HG02610 (cell line): ENCODE measurements at regions not wholly inside any gene's neighbourhood (a gene's known extent, or its start where the extent isn't known, plus 50 kb on each side); places are given as distances from the start of the nearest gene placed in this dataset.
"Not testable (repeated sequence)": the region's sequence is repeated elsewhere in the genome, so short reads cannot be mapped to it uniquely, and the experiment has no call there.

Experiments
- ATAC-seq: cut with Tn5 transposase; IDR thresholded peaks from one replicate; pipeline ENCODE4 v1.9.1; 2021; ENCODE audit warnings: mild to moderate bottlenecking, moderate library complexity; ENCODE audit not compliant: unreplicated experiment

DNA sequence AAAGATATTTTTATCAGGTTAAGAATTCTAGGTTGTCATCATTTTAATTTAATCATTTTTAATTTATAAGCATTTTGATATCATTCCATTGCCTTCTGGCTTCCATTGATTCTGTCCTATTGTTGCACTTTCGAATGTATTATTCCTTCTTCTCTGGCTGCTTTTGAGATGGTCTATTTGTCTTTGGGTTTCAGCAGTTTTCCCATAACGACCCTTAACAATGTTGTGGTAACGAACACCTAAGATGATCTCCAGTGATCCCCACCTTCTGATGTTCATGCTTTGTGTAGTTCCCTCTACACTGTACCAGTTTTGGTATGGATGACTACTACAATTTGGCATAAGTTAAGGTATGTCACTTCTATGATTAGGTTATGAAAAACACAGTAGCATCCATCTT is 59.9 kb downstream of the MINAR1 start:
- ATAC-seq: no peak

- no peak for ATAC-seq
Observed at GRCh38 chr15:79494384-79494909, 62.3 kb downstream of the MINAR1 start.

DNA sequence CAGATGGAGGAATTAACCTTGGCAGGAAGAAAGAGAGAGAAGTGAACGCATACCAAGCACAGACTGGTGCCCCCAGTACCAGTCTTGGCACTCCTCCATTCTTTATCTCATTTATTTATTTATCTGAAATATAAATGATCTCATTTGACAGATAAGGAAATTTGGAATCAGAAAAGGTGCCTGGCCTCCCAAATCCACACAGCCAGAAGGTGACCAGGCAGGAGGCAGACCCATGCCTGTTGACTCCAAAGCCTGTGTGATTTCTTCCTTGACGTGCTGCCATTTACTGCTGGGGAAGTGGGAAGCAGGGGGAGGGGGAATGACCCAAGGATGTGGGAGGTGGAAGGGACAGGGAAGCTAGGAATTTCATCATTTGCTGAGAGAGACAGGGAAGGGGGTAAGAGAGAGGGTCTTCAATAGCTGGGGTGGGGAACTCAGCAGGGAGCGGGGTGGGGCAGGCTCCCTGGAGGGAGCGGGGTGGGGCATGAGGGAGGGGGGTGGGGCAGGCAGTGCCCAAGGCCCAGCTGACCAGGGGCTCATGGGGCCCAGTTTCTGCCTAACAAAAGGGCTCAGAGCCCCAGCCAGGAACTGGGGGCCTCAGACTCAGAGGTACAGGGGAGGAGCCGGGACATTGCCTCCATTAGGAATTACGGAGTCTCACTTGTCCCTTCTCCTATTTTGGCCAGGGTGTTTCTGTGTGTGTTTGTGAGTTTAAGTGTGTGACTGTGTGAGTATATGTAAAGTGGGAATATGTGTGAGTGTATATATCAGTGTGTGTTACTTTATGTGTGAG is 63.0 kb downstream of the MINAR1 start:
- ATAC-seq: no peak

- ATAC-seq: no peak
Observed at GRCh38 chr15:79495775-79496174, 63.6 kb downstream of the MINAR1 start.

DNA sequence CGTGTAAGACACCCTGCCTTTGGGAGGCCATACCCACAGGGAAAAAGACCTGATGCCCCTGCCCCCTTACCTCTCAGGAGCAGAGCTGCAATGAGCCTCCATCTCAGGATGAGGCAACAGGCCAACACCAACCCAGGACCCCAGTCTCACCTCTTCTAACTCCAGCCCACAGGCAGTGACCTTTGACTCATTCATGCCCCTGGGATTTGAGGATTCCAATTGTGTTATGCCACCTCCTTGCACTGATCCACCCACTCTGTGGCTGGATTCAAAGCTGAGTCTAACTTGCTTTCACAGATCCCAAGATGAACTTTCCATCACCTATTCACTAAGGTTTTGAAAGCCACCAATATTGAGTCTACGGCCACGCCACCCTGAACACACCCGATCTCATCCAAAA is 64.7 kb downstream of the MINAR1 start:
- no peak for ATAC-seq

DNA sequence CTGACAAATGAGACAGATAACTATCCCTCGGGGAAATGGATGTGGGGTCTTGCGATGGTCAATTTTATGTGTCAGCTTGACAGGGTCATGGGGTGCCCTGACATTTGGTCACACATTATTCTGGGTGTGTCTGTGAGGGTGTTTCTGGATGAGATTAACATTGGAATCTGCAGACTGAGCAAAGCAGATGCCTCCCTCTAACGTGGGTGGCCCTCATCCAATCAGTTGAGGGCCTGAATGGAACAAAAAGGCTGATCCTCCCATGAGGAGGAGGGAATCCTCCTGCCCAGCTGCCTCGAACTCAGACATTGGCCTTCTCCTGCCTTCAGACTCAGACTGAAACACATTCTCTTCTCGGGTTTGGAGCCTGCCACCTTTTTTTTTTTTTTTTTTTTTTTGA is 69.0 kb downstream of the MINAR1 start:
- no peak for ATAC-seq

- no peak for ATAC-seq
Observed at GRCh38 chr15:79505956-79506355, 73.8 kb downstream of the MINAR1 start.

DNA sequence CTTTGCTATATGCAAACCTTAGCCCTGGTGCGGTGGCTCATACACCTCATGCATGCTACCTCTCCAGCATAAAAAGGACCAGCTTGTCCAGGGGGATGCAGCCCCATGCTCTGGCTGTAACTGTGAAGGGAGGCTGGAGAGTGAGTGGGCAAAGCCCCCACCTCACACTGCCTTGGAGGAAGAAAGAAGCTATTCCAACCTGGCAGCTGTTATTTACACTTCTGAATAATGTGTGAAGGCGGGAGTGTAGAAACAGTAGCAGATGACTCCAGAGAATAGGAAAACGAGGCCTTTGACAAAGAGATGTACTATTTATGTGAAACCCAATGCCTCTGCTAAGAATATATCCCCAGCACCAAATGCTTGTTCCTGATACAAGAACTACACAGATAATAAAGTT is 80.7 kb downstream of the MINAR1 start:
- not testable (repeated sequence) for ATAC-seq

DNA sequence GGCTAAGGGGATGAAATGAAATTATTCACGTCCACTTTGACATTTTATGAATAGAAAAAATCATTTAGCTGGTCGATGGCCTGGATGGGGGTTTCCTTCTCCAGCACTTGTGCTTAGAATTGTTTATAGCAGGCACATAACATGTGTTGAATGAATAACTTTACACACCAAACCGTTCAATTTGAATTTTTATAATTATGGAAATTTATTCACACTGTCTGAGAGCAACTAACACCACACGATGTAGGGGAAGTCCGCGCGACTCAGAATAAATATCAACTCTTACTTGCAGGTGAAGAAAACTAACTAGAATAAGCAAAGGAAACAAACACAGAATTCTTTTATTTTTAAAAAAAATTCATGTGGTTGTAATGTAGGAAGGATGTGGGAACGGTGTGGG is 81.3 kb downstream of the MINAR1 start:
- ATAC-seq: no peak

GRCh38 chr15:79513940-79514339 is 81.8 kb downstream of the MINAR1 start:
- no peak for ATAC-seq

- ATAC-seq: no peak
Observed at GRCh38 chr15:79515300-79516027, 83.3 kb downstream of the MINAR1 start.

DNA sequence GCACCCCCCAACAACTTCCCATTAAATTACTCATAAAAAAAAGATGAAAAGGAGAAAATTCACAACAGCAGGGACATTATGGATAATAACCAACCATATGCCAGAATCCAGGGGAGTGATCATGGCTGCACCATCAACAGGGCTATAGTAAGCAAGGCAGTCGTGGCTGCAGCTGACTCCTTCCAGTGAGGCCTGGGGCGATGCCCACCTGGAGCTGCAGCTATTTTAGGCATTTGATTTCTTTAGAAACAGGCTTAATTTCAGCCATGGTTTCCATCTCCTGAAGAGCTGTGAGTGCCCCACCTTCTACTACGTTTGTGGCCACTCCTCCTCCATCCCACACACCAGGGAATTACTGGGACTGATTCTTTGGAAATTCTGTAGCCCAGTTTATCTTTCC is 84.0 kb downstream of the MINAR1 start:
- no peak for ATAC-seq

DNA sequence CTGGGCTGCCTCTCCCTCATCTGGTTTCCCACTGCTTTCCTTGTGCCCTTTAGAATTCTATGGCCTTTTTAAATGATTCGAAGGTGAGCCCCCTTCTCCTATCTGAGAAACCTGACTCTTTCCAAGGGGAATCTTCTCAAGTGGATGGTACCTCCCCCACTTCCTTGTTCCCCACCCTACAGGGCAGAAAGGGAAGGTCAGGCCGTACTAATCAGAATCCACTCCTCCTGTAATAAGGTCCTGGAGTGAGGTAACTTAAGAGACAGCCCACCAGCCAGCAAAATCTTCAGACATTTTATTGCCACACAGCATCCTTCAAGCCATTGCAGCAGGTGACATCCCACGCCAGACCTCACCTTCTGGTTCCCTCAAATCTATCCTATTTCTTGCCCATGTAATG is 84.5 kb downstream of the MINAR1 start:
- ATAC-seq: no peak

GRCh38 chr15:79519628-79520027 is 87.5 kb downstream of the MINAR1 start:
- no peak for ATAC-seq

GRCh38 chr15:79520654-79521053 is 88.5 kb downstream of the MINAR1 start:
- ATAC-seq: no peak

- no peak for ATAC-seq
Observed at GRCh38 chr15:79522656-79523055, 90.5 kb downstream of the MINAR1 start.

DNA sequence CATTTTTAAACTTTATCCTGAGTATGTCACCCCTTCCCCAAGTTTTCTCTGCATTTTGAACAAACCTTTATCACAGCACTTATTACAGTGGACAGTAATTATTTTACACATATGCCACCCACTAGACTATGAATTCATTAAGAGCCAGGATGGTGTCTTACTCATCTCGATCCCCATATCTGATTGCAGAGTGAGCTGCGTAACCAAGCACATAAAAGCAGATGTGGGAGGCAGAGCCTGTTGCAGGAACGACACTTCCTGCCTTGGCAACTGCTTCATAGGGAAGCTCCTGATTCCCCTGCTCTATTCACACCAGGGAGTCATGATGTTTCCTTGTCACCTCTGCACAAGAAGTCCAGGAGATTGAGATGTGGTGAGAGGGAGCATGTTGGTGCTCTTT is 91.1 kb downstream of the MINAR1 start:
- no peak for ATAC-seq

- ATAC-seq: no peak
Observed at GRCh38 chr15:79524531-79524930, 92.4 kb downstream of the MINAR1 start.

GRCh38 chr15:79526376-79526775 is 94.2 kb downstream of the MINAR1 start:
- no peak for ATAC-seq

GRCh38 chr15:79527821-79528220 is 95.7 kb downstream of the MINAR1 start:
- no peak for ATAC-seq

DNA sequence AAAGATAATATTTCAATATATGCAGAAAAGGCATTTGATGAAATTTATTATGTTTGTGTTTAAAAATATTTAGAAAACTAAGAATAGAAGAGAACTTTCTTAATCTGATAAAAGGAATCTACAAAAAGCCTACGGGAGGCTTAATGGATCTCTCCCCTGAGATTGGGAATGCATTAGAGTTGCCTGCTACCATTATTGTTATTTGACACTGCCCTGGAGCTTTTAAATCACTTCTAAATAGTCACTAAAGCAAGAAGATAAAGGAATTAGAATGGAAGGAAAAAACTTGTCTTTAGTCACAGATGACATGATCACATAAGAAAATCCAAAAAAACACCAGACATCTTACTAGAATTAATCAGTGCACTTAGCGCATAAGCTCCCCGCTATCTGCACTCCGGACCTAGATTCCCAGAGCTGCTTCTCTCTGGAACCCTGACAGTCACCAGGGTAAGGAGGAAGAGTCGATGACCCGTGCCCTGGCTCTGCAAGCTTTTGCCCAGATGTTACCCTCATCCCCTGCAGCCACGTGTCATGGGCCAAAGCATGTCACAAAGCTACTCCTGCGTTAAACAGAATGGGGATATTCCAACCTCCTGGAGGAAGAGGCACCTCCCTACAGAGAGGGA is 97.1 kb downstream of the MINAR1 start:
- ATAC-seq: no peak

GRCh38 chr15:79535536-79535935 is 103.4 kb downstream of the MINAR1 start:
- ATAC-seq: no peak
